Ishikawa (cell line): ENCODE measurements at regions not wholly inside any gene's neighbourhood (a gene's known extent, or its start where the extent isn't known, plus 50 kb on each side); places are given as distances from the start of the nearest gene placed in this dataset.

ENCODE experiments used
- FOXM1 ChIP-seq: IDR thresholded peaks from 2 replicates; pipeline ENCODE4 v1.6.1; 2012; ENCODE audit warnings: low read depth, borderline replicate concordance
- MAX ChIP-seq: IDR thresholded peaks from 2 replicates; pipeline ENCODE4 v1.6.1; 2012
- NFIC ChIP-seq: IDR thresholded peaks from 2 replicates; pipeline ENCODE4 v1.6.1; 2012
- TAF1 ChIP-seq: IDR thresholded peaks from 2 replicates; pipeline ENCODE4 v1.6.1; 2012; ENCODE audit warnings: low read depth, mild to moderate bottlenecking
- TF ChIP-seq, protein P1 (sequence below): IDR thresholded peaks from 2 replicates; pipeline ENCODE4 v1.6.1; 2012; ENCODE audit warnings: low read depth, mild to moderate bottlenecking

- TF ChIP-seq FOXM1 = no peak
- TF ChIP-seq, protein P1, sequence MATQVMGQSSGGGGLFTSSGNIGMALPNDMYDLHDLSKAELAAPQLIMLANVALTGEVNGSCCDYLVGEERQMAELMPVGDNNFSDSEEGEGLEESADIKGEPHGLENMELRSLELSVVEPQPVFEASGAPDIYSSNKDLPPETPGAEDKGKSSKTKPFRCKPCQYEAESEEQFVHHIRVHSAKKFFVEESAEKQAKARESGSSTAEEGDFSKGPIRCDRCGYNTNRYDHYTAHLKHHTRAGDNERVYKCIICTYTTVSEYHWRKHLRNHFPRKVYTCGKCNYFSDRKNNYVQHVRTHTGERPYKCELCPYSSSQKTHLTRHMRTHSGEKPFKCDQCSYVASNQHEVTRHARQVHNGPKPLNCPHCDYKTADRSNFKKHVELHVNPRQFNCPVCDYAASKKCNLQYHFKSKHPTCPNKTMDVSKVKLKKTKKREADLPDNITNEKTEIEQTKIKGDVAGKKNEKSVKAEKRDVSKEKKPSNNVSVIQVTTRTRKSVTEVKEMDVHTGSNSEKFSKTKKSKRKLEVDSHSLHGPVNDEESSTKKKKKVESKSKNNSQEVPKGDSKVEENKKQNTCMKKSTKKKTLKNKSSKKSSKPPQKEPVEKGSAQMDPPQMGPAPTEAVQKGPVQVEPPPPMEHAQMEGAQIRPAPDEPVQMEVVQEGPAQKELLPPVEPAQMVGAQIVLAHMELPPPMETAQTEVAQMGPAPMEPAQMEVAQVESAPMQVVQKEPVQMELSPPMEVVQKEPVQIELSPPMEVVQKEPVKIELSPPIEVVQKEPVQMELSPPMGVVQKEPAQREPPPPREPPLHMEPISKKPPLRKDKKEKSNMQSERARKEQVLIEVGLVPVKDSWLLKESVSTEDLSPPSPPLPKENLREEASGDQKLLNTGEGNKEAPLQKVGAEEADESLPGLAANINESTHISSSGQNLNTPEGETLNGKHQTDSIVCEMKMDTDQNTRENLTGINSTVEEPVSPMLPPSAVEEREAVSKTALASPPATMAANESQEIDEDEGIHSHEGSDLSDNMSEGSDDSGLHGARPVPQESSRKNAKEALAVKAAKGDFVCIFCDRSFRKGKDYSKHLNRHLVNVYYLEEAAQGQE = no peak
- no peak for TF ChIP-seq TAF1
- no peak for TF ChIP-seq MAX
- no peak for TF ChIP-seq NFIC
These were observed 429.9 kb downstream of the NR4A2 start for GRCh38 chr2:155902635-155903034.
